ENCODE measurements at regions not wholly inside any gene's neighbourhood (a gene's known extent, or its start where the extent isn't known, plus 50 kb on each side); places are given as distances from the start of the nearest gene placed in this dataset.

DNA sequence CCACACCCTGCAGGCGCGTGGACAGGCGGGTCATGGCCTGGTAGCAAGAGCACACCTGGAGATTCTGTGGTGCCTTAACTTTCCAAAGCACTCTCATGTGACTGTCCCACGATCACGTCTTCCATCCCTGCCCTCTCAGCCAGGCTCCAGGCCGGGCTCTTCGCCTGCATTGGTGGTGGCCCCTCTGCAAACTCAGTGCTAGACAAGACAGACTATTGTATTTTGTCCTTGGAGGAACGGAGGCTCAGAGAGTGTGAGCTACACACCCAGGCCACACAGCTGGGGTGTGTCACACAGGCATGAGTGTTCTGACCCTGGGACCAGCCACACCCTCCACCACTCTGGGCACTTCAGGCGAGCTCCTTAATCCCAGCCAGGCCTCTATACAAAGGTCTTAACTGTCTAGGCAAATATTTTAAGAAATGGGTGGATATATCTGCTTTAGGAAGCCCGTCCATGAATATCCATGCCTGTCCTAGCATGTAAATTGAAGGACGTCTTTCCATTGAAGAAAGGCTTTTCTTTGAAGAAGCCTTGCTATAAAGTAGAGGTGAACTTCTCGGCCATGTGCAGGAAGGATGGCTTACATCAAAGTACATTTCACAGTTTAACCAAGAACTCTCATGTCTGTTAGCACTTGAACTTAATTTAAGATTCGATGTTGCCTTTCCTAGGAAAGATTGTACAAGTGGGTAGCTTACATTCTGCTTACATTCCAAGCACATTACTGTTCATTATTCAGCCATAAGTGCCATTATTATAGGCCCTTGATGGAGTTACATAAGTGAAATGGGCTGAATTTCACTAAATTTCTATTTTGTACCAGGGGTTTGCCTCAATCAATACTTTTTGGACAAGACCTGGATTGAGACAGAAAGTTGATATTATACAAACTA lies 263.9 kb downstream of the DLL1 start (continued):
- TF ChIP-seq, protein P1, sequence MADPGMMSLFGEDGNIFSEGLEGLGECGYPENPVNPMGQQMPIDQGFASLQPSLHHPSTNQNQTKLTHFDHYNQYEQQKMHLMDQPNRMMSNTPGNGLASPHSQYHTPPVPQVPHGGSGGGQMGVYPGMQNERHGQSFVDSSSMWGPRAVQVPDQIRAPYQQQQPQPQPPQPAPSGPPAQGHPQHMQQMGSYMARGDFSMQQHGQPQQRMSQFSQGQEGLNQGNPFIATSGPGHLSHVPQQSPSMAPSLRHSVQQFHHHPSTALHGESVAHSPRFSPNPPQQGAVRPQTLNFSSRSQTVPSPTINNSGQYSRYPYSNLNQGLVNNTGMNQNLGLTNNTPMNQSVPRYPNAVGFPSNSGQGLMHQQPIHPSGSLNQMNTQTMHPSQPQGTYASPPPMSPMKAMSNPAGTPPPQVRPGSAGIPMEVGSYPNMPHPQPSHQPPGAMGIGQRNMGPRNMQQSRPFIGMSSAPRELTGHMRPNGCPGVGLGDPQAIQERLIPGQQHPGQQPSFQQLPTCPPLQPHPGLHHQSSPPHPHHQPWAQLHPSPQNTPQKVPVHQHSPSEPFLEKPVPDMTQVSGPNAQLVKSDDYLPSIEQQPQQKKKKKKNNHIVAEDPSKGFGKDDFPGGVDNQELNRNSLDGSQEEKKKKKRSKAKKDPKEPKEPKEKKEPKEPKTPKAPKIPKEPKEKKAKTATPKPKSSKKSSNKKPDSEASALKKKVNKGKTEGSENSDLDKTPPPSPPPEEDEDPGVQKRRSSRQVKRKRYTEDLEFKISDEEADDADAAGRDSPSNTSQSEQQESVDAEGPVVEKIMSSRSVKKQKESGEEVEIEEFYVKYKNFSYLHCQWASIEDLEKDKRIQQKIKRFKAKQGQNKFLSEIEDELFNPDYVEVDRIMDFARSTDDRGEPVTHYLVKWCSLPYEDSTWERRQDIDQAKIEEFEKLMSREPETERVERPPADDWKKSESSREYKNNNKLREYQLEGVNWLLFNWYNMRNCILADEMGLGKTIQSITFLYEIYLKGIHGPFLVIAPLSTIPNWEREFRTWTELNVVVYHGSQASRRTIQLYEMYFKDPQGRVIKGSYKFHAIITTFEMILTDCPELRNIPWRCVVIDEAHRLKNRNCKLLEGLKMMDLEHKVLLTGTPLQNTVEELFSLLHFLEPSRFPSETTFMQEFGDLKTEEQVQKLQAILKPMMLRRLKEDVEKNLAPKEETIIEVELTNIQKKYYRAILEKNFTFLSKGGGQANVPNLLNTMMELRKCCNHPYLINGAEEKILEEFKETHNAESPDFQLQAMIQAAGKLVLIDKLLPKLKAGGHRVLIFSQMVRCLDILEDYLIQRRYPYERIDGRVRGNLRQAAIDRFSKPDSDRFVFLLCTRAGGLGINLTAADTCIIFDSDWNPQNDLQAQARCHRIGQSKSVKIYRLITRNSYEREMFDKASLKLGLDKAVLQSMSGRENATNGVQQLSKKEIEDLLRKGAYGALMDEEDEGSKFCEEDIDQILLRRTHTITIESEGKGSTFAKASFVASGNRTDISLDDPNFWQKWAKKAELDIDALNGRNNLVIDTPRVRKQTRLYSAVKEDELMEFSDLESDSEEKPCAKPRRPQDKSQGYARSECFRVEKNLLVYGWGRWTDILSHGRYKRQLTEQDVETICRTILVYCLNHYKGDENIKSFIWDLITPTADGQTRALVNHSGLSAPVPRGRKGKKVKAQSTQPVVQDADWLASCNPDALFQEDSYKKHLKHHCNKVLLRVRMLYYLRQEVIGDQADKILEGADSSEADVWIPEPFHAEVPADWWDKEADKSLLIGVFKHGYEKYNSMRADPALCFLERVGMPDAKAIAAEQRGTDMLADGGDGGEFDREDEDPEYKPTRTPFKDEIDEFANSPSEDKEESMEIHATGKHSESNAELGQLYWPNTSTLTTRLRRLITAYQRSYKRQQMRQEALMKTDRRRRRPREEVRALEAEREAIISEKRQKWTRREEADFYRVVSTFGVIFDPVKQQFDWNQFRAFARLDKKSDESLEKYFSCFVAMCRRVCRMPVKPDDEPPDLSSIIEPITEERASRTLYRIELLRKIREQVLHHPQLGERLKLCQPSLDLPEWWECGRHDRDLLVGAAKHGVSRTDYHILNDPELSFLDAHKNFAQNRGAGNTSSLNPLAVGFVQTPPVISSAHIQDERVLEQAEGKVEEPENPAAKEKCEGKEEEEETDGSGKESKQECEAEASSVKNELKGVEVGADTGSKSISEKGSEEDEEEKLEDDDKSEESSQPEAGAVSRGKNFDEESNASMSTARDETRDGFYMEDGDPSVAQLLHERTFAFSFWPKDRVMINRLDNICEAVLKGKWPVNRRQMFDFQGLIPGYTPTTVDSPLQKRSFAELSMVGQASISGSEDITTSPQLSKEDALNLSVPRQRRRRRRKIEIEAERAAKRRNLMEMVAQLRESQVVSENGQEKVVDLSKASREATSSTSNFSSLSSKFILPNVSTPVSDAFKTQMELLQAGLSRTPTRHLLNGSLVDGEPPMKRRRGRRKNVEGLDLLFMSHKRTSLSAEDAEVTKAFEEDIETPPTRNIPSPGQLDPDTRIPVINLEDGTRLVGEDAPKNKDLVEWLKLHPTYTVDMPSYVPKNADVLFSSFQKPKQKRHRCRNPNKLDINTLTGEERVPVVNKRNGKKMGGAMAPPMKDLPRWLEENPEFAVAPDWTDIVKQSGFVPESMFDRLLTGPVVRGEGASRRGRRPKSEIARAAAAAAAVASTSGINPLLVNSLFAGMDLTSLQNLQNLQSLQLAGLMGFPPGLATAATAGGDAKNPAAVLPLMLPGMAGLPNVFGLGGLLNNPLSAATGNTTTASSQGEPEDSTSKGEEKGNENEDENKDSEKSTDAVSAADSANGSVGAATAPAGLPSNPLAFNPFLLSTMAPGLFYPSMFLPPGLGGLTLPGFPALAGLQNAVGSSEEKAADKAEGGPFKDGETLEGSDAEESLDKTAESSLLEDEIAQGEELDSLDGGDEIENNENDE (IDR thresholded peaks at IDR 0.05; ENCODE audit: insufficient replicate concordance, low read length) = no peak
- TF ChIP-seq SRF (IDR thresholded peaks at IDR 0.05; ENCODE audit: low read depth, low read length) = no peak
- no peak for TF ChIP-seq KDM1A (IDR thresholded peaks at IDR 0.05; ENCODE audit: borderline replicate concordance, low read length)
- no peak for TF ChIP-seq JUN (IDR thresholded peaks at IDR 0.05; ENCODE audit: low read depth, low read length)
- TF ChIP-seq JUND (IDR thresholded peaks at IDR 0.05; ENCODE audit: low read length) = no peak
- no peak for TF ChIP-seq GABPA (IDR thresholded peaks at IDR 0.05; ENCODE audit: borderline replicate concordance, insufficient read depth, low read length)
- TF ChIP-seq SIN3A (conservative IDR thresholded peaks at IDR 0.05 in 1 of 2, IDR thresholded peaks at IDR 0.05 in 1 of 2; ENCODE audit: low read depth in 1 of 2, low read length in 2 of 2) = no peak
- no peak for TF ChIP-seq E2F6 (IDR thresholded peaks at IDR 0.05)
- TF ChIP-seq CEBPB (IDR thresholded peaks at IDR 0.05; ENCODE audit: low read depth, low read length) = no peak

All from H1 (cell line).